WTC11 (cell line): ENCODE measurements at regions not wholly inside any gene's neighbourhood (a gene's known extent, or its start where the extent isn't known, plus 50 kb on each side); places are given as distances from the start of the nearest gene placed in this dataset.

Experiments
- CTCF ChIP-seq: fragments of 200-600 bp; IDR thresholded peaks from 2 replicates; pipeline ENCODE4 v1.8.0; 2022; ENCODE audit warnings: antibody characterized with exemption
- MAX ChIP-seq: sonication (generic); formaldehyde crosslinking; IDR thresholded peaks from 2 replicates; pipeline ENCODE4 v1.8.0; 2022; ENCODE audit warnings: mild to moderate bottlenecking, missing genetic modification reagents

DNA sequence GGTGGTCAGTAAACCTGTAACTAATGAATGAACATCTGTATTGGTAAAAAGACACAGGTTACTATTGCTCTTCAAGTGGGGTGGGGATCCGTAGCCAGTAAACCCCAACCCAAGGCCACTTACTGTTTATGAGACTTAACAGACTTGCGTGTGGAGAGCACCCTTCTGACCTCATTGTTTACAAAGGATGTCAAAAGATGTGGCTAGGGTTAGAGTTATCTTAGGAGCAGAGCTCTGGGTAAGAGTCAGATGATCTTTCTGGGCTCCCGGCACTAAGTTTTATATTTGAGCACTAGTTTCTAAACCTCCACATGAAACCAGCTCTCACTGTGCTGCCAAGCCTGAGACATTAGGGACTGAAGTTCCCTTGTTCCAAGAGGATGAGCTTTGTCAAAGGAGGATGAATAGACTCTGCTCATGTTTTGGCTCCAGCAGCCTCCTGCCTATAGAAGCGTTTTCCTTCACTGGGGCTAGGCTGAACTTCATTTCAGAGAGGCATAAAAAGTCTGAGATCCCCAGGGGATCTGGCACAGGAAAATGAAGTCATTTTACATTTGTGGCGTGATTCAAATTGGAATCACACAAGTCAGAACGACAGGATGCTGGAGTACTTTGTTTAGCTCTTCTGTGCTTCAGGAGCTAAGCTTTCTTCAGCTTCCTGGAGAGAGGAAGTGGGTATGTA, 403.1 kb upstream of the TRIB2 start:
- TF ChIP-seq CTCF (no peak), MAX (CRISPR knock-in tag) (no peak)
